ENCODE measurements at regions not wholly inside any gene's neighbourhood (a gene's known extent, or its start where the extent isn't known, plus 50 kb on each side); places are given as distances from the start of the nearest gene placed in this dataset.

- DNase-seq = peak; percentile 37
These were observed 320.2 kb downstream of the MED10 start for GRCh38 chr5:6058055-6058715.

- no peak for DNase-seq
These were observed 322.1 kb downstream of the MED10 start for GRCh38 chr5:6056280-6056679.

- no peak for DNase-seq
These were observed 328.7 kb downstream of the MED10 start for GRCh38 chr5:6049662-6050061.

- no peak for DNase-seq
These were observed 329.6 kb downstream of the MED10 start for GRCh38 chr5:6048746-6049145.

- no peak for DNase-seq
These were observed 331.9 kb downstream of the MED10 start for GRCh38 chr5:6046296-6046967.

- no peak for DNase-seq
These were observed 334.6 kb downstream of the MED10 start for GRCh38 chr5:6043491-6044310.

GRCh38 chr5:6041977-6042550 lies 336.3 kb downstream of the MED10 start:
- no peak for DNase-seq

- no peak for DNase-seq
These were observed 339.2 kb downstream of the MED10 start for GRCh38 chr5:6039111-6039510.

GRCh38 chr5:6036006-6036405 lies 342.3 kb downstream of the MED10 start:
- no peak for DNase-seq

GRCh38 chr5:6029811-6030271 lies 348.5 kb downstream of the MED10 start:
- DNase-seq = no peak

- no peak for DNase-seq
These were observed 351.5 kb downstream of the MED10 start for GRCh38 chr5:6026766-6027406.

- DNase-seq = no peak
These were observed 358.7 kb downstream of the MED10 start for GRCh38 chr5:6019612-6020011.

GRCh38 chr5:6013506-6013905 lies 364.8 kb downstream of the MED10 start:
- no peak for DNase-seq

- DNase-seq = no peak
These were observed 367.1 kb downstream of the MED10 start for GRCh38 chr5:6011199-6011598.

- DNase-seq = no peak
These were observed 371.5 kb downstream of the MED10 start for GRCh38 chr5:6006838-6007314.

- no peak for DNase-seq
These were observed 375.1 kb downstream of the MED10 start for GRCh38 chr5:6003040-6003825.

- no peak for DNase-seq
These were observed 377.5 kb downstream of the MED10 start for GRCh38 chr5:6000867-6001266.

- DNase-seq = no peak
These were observed 382.5 kb downstream of the MED10 start for GRCh38 chr5:5995819-5996218.

- no peak for DNase-seq
These were observed 391.7 kb downstream of the MED10 start for GRCh38 chr5:5986492-5987178.

- DNase-seq = no peak
These were observed 393.0 kb downstream of the MED10 start for GRCh38 chr5:5985332-5985731.

- DNase-seq = no peak
These were observed 394.9 kb downstream of the MED10 start for GRCh38 chr5:5983261-5983980.

All from islet precursor cell (in vitro differentiated cells).